KG1 (cell line): ENCODE measurements at regions not wholly inside any gene's neighbourhood (a gene's known extent, or its start where the extent isn't known, plus 50 kb on each side); places are given as distances from the start of the nearest gene placed in this dataset.
"Not testable (repeated sequence)": the region's sequence is repeated elsewhere in the genome, so short reads cannot be mapped to it uniquely, and the experiment has no call there.

Experiments used
- DNase-seq: peaks from one replicate; lab custom pipeline; 2025; lab: John Stamatoyannopoulos, UW

- no peak for DNase-seq
Observed at GRCh38 chr7:45407730-45408408, 166.3 kb upstream of the ADCY1 start.

DNA sequence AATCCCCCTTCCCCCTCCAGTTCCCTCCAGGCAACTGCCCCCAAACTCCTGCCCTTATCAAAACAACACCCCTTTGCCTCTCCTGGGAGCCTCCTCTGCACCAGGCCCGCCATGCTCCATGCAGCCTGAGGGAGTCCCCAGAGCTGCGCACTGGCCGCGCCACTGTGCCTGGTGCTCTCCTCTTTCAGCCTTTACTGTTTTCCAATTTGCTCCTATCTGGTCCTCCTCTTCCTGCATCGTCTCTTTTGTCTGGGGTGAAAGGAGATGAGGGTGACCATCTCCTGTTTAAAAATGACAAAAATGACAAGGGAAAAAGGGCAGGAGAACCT, 165.8 kb upstream of the ADCY1 start:
- DNase-seq = no peak

- DNase-seq = no peak
Observed at GRCh38 chr7:45410893-45411292, 163.3 kb upstream of the ADCY1 start.

DNA sequence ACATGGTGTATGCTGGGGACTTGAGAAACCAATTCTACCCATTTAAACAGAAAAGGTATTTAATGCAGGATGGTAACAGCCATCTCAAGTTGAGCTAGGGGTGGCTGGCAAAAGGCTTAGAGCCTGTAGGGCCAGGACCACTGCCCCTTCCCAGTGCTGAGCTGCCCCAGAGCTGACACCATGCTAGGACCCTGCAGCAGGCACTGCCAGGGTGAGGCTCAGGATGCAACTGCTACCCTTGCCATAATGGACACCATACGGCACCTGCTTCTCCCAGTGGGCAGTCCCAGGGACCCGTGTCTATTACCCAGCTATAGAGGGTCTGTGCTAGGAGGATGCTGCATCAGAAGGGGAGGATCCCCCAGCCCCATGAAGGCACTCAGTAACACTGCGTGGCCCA, 160.7 kb upstream of the ADCY1 start:
- no peak for DNase-seq

- DNase-seq = no peak
Observed at GRCh38 chr7:45414226-45414625, 159.9 kb upstream of the ADCY1 start.

GRCh38 chr7:45415265-45415664, 158.9 kb upstream of the ADCY1 start:
- no peak for DNase-seq

DNA sequence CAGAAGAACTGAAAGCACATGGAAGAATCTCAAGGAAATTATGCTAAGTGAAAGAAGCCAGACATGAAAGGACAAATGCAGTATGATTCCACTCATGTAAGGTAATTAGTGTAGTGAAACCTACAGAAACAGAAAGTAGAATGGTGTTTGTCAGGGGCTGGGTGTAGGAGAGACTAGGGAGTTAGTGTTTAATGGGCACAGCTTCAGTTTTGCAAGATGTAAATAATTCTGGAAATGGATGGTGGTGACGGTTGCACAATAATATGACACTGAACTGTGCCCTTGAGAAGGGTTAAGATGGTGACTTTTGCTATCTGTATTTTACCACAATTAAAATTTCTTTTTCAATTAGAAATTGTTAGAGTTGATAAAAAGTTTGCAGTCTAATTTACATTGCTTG, 157.3 kb upstream of the ADCY1 start:
- DNase-seq = no peak

GRCh38 chr7:45417268-45417667, 156.9 kb upstream of the ADCY1 start:
- DNase-seq = no peak

GRCh38 chr7:45417735-45418134, 156.4 kb upstream of the ADCY1 start:
- DNase-seq = no peak

DNA sequence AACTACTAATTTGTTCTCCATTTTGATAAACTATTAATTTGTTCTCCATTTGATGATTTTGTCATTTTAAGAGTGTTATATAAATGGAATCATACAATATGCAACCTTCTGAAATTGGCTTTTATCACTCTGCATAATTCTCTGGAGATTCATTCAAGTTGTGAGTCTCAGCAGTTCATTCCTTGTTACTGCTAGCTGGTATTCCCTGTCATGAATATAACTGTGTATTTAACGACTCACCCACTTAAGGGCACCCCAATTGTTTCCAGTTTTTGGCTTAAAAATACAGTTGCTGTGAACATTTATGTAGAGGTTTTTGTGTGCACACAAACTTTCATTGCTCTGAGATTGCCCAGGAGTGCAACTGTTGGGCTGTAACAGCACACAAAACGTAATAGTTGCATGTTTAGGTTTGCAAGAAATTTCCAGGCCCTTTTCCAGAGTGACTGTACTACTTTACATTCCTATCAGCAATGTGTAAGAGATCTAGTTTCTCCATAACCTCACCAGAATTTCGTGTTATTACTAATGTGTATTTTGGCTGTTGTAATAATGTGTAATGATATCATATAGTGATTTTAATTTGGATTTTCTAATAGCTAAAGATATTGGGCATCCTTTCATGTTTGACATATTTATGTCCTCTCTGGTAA, 153.2 kb upstream of the ADCY1 start:
- no peak for DNase-seq

DNA sequence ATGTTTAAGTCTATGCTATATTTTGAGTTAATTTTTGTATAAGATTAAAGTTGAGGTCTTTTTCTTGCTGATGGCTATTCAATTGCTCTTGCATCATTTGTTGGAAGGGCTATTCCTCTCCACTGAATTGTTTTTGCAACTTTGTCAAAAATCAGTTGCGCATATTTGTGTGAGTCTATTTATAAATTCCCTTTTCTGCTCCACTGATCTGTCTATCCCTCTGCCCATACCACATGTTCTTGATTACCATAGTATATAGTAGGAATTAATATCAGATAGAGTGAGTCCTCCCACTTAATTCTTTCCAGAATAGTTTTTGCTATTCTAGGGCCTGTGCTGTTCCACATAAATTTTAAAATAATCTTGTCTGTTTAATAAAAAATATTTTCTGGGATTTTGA, 152.4 kb upstream of the ADCY1 start:
- DNase-seq = no peak

DNA sequence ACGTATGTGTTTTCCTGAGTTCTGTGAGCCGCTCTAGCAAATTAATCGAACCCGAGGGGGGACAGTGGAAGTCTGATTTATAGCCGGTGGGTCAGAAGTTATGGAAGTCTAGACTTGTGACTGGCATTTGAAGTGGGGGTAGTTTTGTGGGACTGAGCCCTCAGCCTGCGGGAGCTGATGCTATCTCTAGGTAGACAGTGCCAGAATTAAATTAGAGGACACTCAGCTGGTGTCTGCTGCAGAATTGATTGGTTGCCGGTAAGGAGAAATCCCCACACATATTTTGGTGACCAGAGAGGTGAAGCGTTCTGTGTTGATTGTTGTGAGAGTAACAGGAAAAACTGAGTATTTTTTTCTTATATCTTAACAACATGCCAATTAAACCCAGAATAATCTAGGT, 143.8 kb upstream of the ADCY1 start:
- DNase-seq = no peak

- no peak for DNase-seq
Observed at GRCh38 chr7:45434167-45434784, 139.9 kb upstream of the ADCY1 start.

GRCh38 chr7:45435131-45435530, 139.0 kb upstream of the ADCY1 start:
- DNase-seq = no peak

DNA sequence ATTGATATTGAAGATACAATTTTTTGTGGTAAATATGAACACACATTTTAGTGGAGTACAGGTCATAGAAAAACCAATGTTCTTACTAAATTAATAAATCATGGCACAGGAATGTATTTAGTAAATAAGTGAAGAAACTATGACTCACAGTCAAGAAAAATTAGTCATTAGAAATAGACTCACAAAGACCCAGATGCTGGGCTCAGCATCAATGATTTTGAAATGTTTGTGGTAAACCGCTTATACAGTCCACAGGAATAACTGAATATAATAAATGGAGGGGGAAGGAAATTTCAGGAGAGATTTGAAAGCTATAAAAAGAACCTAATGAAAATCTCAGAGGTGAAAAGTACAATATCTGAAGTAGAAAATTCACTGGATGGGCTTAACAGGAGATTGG, 138.3 kb upstream of the ADCY1 start:
- DNase-seq = no peak

DNA sequence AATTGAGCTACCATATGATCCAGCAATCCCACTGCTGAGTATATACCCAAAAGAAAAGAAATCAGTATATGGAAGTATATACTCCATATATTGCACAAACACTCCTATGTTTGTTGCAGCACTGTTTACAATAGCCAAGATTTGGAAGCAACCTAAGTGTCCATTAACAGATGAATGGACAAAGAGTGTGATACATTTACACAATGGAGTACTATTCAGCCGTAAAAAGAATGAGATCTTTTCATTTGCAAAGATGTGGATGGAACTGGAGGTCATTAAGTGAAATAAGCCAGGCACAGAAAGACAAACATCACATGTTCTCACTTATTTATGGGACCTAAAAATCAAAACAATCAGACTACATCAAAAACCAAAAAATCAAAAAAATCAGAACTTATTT, 133.4 kb upstream of the ADCY1 start:
- DNase-seq = not testable (repeated sequence)

GRCh38 chr7:45443263-45443662, 130.9 kb upstream of the ADCY1 start:
- no peak for DNase-seq

DNA sequence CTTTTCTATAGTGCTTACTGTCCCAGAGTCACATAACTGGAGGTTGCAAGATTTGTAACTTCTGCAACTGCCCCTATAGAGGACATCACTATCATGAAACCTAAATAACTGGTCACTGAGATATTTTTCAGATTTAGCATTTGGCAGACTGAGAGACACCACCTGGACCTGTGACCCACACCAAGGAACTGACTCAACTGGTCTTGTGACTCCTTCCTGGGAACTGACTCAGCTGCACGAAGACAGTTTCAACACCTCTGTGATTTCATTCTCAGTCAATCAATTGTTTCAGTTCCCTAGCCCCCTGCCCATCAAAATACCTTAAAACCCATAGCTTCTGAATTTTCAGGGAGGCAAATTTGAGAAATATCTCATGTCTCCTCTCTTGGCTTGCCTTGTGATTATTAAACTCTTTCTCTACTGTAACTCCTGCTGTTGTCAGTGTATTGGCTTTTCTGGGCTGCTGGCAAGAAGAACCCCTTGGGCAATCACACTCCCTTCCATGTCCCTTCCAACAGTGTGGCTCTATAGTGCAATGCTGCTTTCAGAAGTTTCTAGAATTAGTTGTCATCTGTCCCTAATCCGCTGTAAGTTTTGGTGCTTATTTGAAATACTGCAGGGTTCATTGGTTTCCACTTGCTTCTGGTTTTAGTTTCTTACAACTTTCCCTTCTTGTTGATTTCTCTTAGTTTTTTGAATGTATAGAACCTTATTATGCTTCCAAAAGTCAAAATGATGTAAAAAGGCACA, 127.8 kb upstream of the ADCY1 start:
- DNase-seq = no peak

DNA sequence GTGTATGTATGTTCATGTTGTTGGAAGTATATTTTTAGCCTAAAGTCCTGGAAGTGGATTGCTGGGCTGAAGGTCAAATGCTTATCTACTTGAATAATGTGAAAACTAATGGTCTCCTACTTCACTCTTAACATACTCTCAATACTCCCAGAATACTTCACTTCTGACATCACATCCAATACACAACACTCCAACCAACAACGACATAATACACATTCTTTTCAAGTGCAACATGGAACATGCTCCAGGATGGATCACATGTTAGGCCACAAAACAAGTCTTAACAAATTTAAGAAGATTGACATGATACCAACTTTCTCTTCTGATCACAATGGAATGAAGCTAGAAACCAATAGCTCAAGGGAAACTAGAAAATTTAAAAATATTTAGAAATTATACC, 126.9 kb upstream of the ADCY1 start:
- no peak for DNase-seq

DNA sequence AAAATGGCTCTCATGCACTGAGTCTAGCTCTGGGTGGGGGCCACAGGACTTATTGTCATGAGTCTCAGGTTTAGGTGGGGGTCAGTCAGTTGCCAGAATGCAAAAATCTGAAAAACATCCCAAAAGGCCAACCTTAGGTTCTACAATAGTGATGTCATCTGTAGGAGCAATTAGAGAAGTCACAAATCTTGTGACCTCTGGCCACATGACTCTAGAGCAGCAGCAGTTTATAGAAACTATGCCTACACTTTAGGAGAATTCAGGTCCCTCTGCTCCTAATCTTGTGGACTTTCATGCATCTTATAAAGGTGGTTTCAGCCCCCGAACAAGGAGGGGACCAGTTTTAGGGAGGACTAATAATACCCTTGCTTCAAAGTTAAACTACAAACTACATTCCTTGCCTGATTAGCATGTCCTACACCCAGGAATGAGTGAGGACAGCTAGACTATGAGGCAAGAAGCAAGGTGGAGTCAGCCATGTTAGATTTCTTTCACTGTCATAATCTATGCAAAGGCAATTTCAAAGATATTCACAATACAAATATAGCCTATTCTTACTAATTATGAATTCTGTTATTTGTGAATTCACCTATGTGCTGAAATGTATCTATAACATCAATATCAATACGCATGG, 123.5 kb upstream of the ADCY1 start:
- no peak for DNase-seq

DNA sequence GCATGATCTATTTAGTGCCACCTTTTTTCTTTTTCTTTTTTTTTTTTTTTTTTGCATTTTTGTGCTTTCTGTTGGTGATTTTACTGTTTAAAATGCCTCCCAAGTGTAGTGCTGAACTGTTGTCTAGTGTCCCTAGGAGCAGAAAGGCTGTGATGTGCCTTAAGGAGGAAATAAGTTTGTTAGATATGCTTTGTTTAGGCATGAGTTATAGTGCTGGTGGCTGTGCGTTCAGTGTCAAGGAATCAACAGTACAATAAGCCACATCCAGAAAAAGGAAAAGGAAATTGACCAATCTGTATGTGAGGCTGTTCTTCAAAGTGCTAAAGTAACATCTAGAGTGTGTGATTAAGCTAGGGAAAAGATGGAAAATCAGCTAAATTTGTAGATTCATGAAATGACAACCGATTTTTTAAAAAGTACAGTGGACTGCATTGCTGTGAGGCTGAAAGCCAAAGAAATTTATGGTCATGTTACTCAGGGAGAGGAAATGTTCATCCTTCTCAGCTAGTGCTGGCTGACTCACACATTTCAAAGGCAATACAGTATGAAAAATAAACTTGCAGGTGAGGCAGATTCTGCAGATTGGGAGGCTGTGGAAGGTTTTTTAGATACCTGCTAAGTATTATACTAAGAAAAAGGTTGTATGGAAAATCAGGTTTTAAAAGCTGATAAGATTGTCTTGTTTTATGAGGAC, 122.7 kb upstream of the ADCY1 start:
- no peak for DNase-seq

DNA sequence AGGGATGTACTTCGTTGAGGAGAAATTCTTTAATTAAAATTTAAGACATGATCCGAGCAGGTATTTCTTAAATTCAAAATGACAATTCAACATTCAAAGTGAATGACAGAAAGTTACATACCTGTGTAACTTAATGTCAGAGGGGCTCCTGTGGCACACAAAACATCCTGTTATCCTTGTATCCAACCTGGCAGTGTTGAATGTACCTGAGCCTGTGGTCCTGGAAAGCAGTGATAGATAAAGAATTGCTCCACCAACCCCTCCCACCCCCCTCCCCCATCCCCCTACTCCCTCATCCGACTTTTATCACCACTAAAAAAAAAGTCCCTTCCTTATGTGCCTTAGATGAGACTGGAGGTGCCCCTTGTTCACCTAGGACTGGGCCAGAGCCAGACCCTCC, 119.4 kb upstream of the ADCY1 start:
- DNase-seq = no peak
